GM23248 (cell line): ENCODE measurements at regions not wholly inside any gene's neighbourhood (a gene's known extent, or its start where the extent isn't known, plus 50 kb on each side); places are given as distances from the start of the nearest gene placed in this dataset.

Source experiments
- EZH2 ChIP-seq: fragments of 200-600 bp; sonication (generic); IDR thresholded peaks from 2 replicates; pipeline ENCODE4 v1.6.1; 2018; ENCODE audit warnings: antibody characterized with exemption, mild to moderate bottlenecking; ENCODE audit not compliant: insufficient read depth, poor library complexity, severe bottlenecking
- EZH2phosphoT487 ChIP-seq: fragments of 200-600 bp; sonication (generic); IDR thresholded peaks from 2 replicates; pipeline ENCODE4 v1.6.1; 2018; ENCODE audit warnings: antibody characterized with exemption, moderate library complexity, mild to moderate bottlenecking, low read depth; ENCODE audit not compliant: insufficient read depth

GRCh38 chr3:115385774-115386730, 237.3 kb upstream of the GAP43 start:
- TF ChIP-seq EZH2phosphoT487 (no peak), EZH2 (no peak)
